GM19438 (cell line): ENCODE measurements at regions not wholly inside any gene's neighbourhood (a gene's known extent, or its start where the extent isn't known, plus 50 kb on each side); places are given as distances from the start of the nearest gene placed in this dataset.

Experiments used
- ATAC-seq: cut with Tn5 transposase; IDR thresholded peaks from one replicate; pipeline ENCODE4 v1.9.1; 2021; ENCODE audit warnings: low read depth; ENCODE audit not compliant: unreplicated experiment

- ATAC-seq, result no peak
Measured at GRCh38 chr1:213371847-213372619, 321.0 kb downstream of the RPS6KC1 start.

DNA sequence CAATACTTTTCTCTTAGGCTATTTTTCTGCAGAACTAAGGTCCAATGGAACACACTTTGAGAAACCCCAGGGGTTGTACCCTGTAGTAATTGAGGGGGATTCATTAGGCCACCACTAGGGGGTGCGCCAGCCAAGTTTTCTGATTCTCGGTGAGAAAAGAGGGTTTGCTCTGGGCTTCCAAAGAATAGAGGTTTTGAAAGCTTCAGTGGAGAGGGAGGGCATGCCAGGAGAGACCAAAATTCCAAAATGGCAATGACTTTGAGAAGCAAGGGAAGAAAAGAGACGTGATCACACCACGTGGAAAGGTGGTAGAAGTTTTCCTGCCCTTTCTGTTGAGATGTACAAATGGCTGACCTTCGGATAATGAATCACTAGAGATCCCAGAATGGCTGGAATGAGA, 323.3 kb downstream of the RPS6KC1 start:
- no peak for ATAC-seq

- no peak for ATAC-seq
Measured at GRCh38 chr1:213375002-213375401, 324.0 kb downstream of the RPS6KC1 start.

DNA sequence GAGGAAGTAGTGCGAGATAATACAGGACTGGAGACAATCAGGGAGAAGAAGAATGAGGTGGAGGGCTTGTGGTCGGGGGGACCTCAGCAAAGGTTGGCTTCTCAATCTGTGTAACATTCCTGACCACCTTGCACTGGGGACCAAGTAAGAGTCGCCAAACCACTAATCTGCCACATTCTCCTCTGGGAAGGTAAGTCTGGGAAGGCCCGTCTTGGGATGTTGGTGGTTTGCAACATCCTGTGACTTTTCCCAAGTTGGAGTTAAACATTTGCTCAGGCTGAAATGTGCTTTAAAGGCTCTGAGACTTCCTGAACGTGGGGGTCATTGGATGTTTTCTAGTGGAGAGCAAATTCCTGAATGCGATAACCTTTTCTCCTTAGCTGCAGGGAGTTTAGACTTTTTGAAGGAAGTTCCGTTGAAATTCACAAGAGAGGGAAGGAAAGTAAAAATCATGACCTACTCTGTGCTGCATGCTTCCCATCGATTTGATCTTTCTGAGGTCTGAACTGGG, 325.9 kb downstream of the RPS6KC1 start:
- ATAC-seq, result no peak

DNA sequence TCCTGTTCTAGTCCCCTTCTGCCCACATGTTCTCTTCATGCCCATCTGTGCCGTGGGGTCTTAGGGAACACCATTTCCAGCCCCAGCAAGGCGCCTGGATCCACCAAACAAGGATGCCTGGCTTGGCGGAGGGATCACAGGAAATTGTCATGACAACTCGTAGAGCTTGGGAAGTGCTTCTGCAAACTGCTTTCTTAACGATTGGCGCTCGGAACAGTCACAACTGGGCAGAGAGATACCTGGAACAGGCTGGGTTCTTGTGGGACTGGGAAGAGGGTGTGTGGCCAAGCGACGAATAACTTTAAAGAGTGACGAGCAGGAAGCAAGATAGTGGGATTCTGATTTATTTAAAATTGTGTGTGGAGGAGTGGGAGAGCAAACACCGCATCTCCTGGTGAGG, 329.8 kb downstream of the RPS6KC1 start:
- no peak for ATAC-seq

DNA sequence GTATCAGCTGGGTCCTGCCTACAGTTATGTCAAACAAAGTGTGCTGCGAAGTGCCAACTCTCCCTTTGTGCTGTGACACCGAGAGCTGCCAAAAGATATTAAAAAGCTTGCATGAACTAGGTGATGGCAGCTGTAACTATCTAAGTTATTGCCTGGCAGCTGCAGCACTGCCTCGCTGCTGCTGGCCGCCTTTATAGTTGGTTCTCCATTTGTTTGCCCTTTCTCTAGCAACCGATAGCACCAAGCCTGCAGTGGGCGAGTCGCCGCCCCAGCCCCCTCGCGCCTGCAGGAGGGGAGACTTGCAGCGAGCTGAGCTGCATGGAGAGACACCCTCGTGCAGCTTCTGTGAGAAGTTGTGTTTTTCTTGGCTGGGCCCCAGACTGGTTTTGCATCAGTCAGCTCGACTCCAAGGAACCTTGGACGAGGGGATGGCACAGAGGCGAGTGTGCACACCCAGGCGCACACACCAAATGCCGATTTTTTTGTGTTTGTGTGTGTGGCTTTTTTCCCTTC, 330.6 kb downstream of the RPS6KC1 start:
- ATAC-seq, result no peak

DNA sequence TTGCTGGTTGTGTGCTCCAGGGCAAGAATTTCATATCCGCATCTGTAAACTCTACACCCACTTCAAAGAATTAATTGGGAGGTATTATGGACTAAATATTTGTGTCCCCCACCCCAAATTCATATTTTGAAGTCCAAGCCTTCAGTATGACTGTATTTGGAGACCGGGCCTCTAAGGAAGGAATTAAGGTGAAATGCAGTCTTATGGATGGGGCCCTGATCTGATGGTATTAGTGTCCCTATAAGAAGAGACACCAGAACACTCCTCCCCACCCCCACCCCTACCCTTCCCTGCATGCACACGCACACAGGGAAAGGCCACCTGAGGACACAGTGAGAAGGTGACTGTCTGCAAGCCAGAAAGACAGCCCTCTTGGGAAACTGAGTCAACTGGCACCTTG, 332.4 kb downstream of the RPS6KC1 start:
- ATAC-seq, result no peak

GRCh38 chr1:213385201-213385600, 334.2 kb downstream of the RPS6KC1 start:
- no peak for ATAC-seq

DNA sequence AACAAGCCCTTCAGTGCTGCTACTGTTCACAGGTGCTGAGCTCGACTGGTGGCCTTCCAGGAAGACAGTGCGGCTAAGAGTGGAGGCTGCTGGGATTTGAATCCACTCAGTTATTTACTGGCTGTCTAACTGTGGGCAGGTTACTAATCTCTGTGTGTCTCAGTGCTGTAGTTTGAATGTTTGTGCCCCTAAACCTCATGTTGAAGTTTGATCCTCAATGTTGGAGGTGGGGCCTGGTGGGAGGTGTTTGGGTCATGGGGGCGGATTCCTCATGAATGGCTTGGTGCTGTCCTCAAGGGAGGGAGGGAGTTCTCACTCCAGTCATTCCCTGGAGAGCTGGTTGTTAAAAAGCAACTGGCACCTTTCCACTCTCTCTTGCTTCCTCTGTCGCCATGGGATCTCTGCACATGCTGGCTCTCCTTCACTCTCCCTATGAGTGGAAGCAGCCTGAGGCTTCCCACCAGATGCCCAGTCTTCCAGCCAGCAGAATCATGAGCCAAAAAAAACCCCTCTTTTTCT, 334.8 kb downstream of the RPS6KC1 start:
- ATAC-seq, result no peak

DNA sequence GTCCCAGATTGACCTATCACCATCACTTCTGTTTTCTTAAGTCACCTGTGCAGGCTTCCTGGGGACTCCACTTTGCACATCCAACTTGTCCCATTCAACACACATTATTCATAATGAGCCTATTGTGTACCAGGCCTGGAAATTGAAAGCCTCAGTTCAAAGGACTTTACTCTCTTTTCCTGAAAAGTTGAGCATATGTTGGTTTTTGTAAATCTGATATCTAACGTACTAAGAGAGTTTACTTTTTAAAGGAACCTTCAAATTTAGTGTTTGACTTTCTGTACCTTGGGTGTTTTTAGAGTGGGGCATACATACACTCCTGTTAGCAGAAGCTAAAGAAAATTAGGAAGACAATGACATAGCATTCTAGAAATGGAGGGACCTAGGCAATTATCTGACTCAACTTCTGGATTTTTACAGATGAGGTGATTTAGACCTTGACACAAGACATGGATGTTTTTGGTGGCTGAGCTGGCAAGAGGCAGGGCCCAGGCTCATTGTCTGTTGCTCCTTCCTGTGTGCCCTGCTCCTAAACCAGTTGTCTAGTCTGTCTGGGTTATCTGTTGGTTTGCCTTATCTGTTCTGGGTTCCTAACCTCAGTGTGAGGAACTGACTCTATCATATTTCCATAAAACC, 336.5 kb downstream of the RPS6KC1 start:
- ATAC-seq, result no peak

DNA sequence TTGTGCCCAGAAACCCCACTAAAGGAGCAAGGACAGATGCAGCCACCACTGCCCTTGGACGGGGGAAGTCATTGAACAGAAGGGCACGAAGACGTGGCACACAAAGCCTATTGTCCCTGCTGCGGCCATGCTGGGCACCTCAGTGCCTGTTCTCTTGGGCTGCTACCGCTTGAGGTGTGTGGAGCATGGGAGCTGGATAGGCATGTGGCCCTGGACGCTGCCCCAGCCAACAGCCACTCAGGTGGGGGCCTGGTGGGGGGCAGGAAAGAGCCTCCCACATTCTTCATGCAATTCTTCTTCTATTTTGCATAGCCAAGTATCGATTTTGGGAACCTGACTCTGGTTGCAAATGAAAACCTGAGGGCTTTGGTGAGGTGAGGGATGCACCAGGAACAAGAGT, 337.2 kb downstream of the RPS6KC1 start:
- no peak for ATAC-seq

- no peak for ATAC-seq
Measured at GRCh38 chr1:213389061-213389581, 338.1 kb downstream of the RPS6KC1 start.

DNA sequence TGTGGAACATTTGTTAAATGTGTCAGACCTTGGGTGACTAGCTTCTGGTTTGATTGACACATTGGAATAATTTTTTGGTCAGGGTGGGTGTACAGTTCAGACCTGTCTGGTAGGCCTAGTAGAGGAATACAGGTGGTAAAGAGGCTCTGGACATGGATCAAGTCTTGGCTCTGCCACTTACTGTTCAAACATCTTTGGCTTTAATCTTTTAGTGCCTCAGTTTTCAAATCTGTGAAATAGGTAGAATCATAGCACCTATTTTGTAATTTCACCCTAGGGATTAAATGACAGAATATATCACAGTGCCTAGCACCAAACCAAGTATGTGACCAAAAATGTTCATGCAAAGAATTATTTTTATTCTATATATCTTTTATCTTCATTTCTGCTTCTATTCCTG, 340.4 kb downstream of the RPS6KC1 start:
- no peak for ATAC-seq

- no peak for ATAC-seq
Measured at GRCh38 chr1:213393860-213394259, 342.8 kb downstream of the RPS6KC1 start.

DNA sequence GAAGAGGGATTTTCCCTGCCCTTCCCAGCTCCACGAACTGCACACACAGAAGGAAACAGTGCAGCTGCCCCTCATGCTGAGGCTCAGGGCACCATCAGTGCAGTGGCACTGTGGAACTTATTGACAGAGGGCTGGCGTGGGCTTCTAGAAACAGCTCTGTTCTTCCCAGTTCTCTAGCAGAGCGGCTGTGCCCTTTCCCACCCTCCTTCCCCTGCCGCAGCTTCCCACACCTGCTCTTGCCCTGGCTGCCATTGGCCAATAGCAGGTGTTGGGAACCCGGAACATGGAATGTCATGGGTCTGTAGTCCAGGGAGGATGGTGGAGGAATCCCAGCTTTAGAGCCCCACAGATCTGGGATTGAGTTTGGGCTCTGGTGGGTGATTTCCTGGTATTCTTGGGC, 343.8 kb downstream of the RPS6KC1 start:
- ATAC-seq, result no peak

- no peak for ATAC-seq
Measured at GRCh38 chr1:213397638-213398037, 346.6 kb downstream of the RPS6KC1 start.

DNA sequence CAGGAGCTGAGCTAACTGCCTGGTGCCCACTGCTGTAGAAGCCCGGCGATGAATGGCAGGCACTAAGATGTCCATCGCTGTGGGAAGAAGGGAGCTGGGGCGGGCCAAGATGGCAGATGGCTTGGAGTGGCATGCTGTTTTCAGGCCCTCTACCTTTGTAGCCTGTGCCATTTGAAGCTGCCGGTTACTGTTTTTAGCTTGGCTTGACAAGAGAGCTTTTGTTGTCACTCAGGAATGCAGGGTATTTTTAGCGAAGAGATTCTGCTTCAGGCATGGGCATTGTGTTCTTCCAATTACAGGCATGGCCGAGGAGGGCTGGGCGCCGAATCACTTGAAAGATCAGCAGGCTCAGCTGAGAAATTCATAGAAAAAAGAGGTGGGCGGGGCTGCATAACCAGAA, 348.7 kb downstream of the RPS6KC1 start:
- ATAC-seq, result no peak

DNA sequence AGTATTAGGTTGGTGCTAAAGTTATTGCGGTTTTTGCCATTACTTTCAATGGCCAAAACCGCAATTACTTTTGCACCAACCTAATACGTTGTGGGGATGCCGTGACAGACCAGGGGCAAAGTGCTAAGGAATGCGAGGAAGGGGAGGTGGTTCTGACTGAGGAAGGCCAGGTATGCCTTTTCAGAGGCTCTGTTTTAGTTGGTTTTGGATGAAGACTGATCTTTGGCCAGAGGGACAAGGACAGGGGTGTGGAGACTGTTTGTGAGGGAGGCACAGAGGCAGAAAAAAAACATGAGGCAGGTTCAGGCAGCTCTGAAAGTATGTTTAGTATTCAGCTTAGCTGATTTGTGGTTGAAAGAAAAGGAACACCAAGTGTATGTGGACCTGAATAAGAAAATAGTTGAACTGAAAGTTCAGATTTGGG, 358.2 kb downstream of the RPS6KC1 start:
- no peak for ATAC-seq

GRCh38 chr1:213409971-213410370, 358.9 kb downstream of the RPS6KC1 start:
- ATAC-seq, result no peak

DNA sequence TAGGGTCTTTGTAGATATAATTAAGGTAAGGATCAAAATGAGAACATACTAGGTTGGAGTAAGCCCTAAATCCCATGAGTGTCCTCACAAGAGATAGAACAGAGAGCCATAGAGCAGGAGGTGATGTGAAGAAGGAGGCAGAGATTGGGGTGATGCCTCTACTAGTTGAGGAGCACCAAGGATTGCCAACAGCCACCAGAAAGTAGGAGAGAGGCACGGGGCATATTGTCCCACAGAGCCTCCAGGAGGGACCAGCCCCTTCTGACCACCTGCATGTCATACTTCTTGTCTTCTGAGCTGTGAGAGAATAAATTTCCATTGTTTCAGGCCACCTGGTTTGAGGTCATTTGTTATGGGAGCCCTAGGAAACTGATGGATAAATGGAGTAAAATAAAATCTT, 363.3 kb downstream of the RPS6KC1 start:
- ATAC-seq, result no peak

GRCh38 chr1:213414911-213415310, 363.9 kb downstream of the RPS6KC1 start:
- no peak for ATAC-seq
